HepG2 (cell line): ENCODE measurements at regions not wholly inside any gene's neighbourhood (a gene's known extent, or its start where the extent isn't known, plus 50 kb on each side); places are given as distances from the start of the nearest gene placed in this dataset.

Experiments used
- ATAC-seq: fragments of 200-7000 bp; cut with Tn5 transposase; 3 replicates; pipeline ENCODE4 v1.9.1; 2020; ENCODE audit warnings: mild to moderate bottlenecking, moderate library complexity
- BruUV-seq: library from RNA; stranded (reverse); fragments of 400-500 nt; replicated peaks from 2 replicates; lab custom pipeline; 2021; lab: Mats Ljungman, UMichigan
- CTCF ChIA-PET: fragments of 300-600 bp; formaldehyde crosslinking; extraction: SDS; loops from one replicate; lab custom pipeline; 2021; ENCODE audit warnings: low total read pairs, inconsistent platforms, low intra/inter-chr PET ratio; lab: Yijun Ruan, JAX
- POLR2A ChIA-PET: fragments of 350-600 bp; sonication (Branson Sonifier 250); formaldehyde crosslinking; loops from one replicate; lab custom pipeline; 2020; ENCODE audit warnings: antibody characterized with exemption, inconsistent platforms; lab: Yijun Ruan, JAX
- DNase-seq: peaks from one replicate; pipeline ENCODE4 v3.0.0-alpha.2; 2015; ENCODE audit warnings: low spot score
- FAIRE-seq: peaks from 3 replicates; lab custom pipeline; 2011; peaks lifted over from hg19 to GRCh38; lab: Jason Lieb, UNC
- H2AFZ ChIP-seq: one replicate; pipeline ENCODE4 v1.6.1; 2011; ENCODE audit warnings: low read length, inconsistent platforms
- H3K27ac ChIP-seq: fragments of 300-600 bp; 3 replicates; pipeline ENCODE4 v1.8.0; 2011; ENCODE audit warnings: mixed run types, mild to moderate bottlenecking, mixed read lengths, low read length, inconsistent platforms; ENCODE audit not compliant: insufficient read depth; ENCODE audit errors: extremely low read length
- H3K27me3 ChIP-seq, 2 experiments: fragments of 200-600 bp in 1 of 2; 2 replicates in 1 of 2; 3 replicates in 1 of 2; pipeline versions ENCODE4 v1.6.0 to v1.8.0; 2011; ENCODE audit warnings: low read length in 2 of 2, mild to moderate bottlenecking in 2 of 2, moderate library complexity in 2 of 2, inconsistent platforms in 1 of 2; ENCODE audit not compliant: insufficient read depth in 2 of 2, control insufficient read depth in 1 of 2
- H3K36me3 ChIP-seq, 2 experiments: fragments of 200-600 bp in 1 of 2; replicated peaks in 1 of 2; 2 replicates in 1 of 2; 3 replicates in 1 of 2; pipeline versions ENCODE4 v1.5.1 to v1.8.0; 2011; ENCODE audit warnings: low read length in 2 of 2, inconsistent platforms in 1 of 2; ENCODE audit not compliant: insufficient read depth in 2 of 2, control insufficient read depth in 1 of 2
- H3K4me1 ChIP-seq: 2 replicates; pipeline ENCODE4 v1.5.1; 2012; ENCODE audit warnings: low read length, inconsistent platforms; ENCODE audit not compliant: insufficient read depth
- H3K4me2 ChIP-seq: 2 replicates; pipeline ENCODE4 v1.6.0; 2011; ENCODE audit warnings: low read depth, low read length, inconsistent platforms
- H3K4me3 ChIP-seq, 3 experiments: fragments of 200-600 bp in 1 of 3; sonication (generic), shearing (Covaris generic) in 1 of 3; replicated peaks in 1 of 3; 2 replicates each; pipeline ENCODE4 v1.5.1; 2011 to 2016; ENCODE audit warnings: low read length in 3 of 3, inconsistent platforms in 2 of 3, low read depth in 2 of 3, mild to moderate bottlenecking in 2 of 3, control low read depth in 1 of 3, mixed read lengths in 1 of 3; ENCODE audit not compliant: insufficient read depth in 1 of 3
- H3K79me2 ChIP-seq: one replicate; pipeline ENCODE4 v1.6.1; 2011; ENCODE audit warnings: low read length, inconsistent platforms; ENCODE audit not compliant: insufficient read depth
- H3K9ac ChIP-seq: 2 replicates; pipeline ENCODE4 v1.6.0; 2011; ENCODE audit warnings: mild to moderate bottlenecking, low read depth, low read length, inconsistent platforms; ENCODE audit not compliant: insufficient read depth
- H3K9me3 ChIP-seq: 2 replicates; pipeline ENCODE4 v1.5.1; 2012; ENCODE audit warnings: mild to moderate bottlenecking, low read length
- H4K20me1 ChIP-seq: 2 replicates; pipeline ENCODE4 v1.6.0; 2011; ENCODE audit warnings: inconsistent platforms, mild to moderate bottlenecking, low read length, moderate library complexity; ENCODE audit not compliant: insufficient read depth
- E2F1 ChIP-seq: sonication (generic); formaldehyde crosslinking; IDR thresholded peaks from 2 replicates; pipeline ENCODE4 v1.5.0; 2020; ENCODE audit warnings: missing genetic modification reagents
- HMGXB3 ChIP-seq: sonication (generic); formaldehyde crosslinking; IDR thresholded peaks from 2 replicates; pipeline ENCODE4 v1.4.0; 2020; ENCODE audit warnings: missing genetic modification reagents, borderline replicate concordance
- KLF15 ChIP-seq: sonication (generic); formaldehyde crosslinking; IDR thresholded peaks from 2 replicates; pipeline ENCODE4 v1.8.1; 2023; ENCODE audit warnings: borderline replicate concordance, mild to moderate bottlenecking, inconsistent platforms, missing genetic modification reagents, mixed read lengths
- MLLT10 ChIP-seq: sonication (generic); formaldehyde crosslinking; IDR thresholded peaks from 2 replicates; pipeline ENCODE4 v1.4.0; 2020; ENCODE audit warnings: missing genetic modification reagents
- MTF2 ChIP-seq: sonication (generic); formaldehyde crosslinking; IDR thresholded peaks from 2 replicates; pipeline ENCODE4 v1.5.0; 2020; ENCODE audit warnings: missing genetic modification reagents, borderline replicate concordance
- NCOA5 ChIP-seq: sonication (generic); formaldehyde crosslinking; IDR thresholded peaks from 2 replicates; pipeline ENCODE4 v1.4.0; 2020; ENCODE audit warnings: missing genetic modification reagents
- NONO ChIP-seq, 2 experiments: fragments of 450-650 bp in 1 of 2; sonication (generic) in 1 of 2; formaldehyde crosslinking in 1 of 2; IDR thresholded peaks in 1 of 2; conservative IDR thresholded peaks in 1 of 2; 2 replicates each; pipeline versions ENCODE4 v1.6.1 to v1.8.0; 2017 to 2022; ENCODE audit warnings: mild to moderate bottlenecking in 1 of 2, missing genetic modification reagents in 1 of 2, moderate library complexity in 1 of 2
- RFX1 ChIP-seq: fragments of 450-650 bp; IDR thresholded peaks from 2 replicates; pipeline ENCODE4 v1.6.1; 2017
- SNAI1 ChIP-seq: sonication (generic); formaldehyde crosslinking; IDR thresholded peaks from 2 replicates; pipeline ENCODE4 v1.5.0; 2020; ENCODE audit warnings: mild to moderate bottlenecking, missing genetic modification reagents, borderline replicate concordance
- SSRP1 ChIP-seq: IDR thresholded peaks from 2 replicates; pipeline ENCODE4 v1.6.1; 2016; ENCODE audit warnings: control low read depth
- WIZ ChIP-seq: sonication (generic); formaldehyde crosslinking; IDR thresholded peaks from 2 replicates; pipeline ENCODE4 v1.5.1; 2020; ENCODE audit warnings: mild to moderate bottlenecking, missing genetic modification reagents
- ZBTB43 ChIP-seq: sonication (generic); formaldehyde crosslinking; conservative IDR thresholded peaks from 2 replicates; pipeline ENCODE4 v1.4.0; 2020; ENCODE audit warnings: missing genetic modification reagents
- ZFP82 ChIP-seq: sonication (generic); formaldehyde crosslinking; IDR thresholded peaks from 2 replicates; pipeline ENCODE4 v1.5.1; 2020; ENCODE audit warnings: mild to moderate bottlenecking, missing genetic modification reagents, borderline replicate concordance
- ZMYM2 ChIP-seq: sonication (generic); formaldehyde crosslinking; IDR thresholded peaks from 2 replicates; pipeline ENCODE4 v1.8.0; 2022; ENCODE audit warnings: mild to moderate bottlenecking, missing genetic modification reagents
- ZSCAN5A ChIP-seq: sonication (generic); formaldehyde crosslinking; IDR thresholded peaks from 2 replicates; pipeline ENCODE4 v1.8.0; 2022; ENCODE audit warnings: mild to moderate bottlenecking, missing genetic modification reagents, borderline replicate concordance
- WGBS: methylation state at CpG from one replicate; pipeline ENCODE4 v1.1.6; 2017; ENCODE audit warnings: low lambda C conversion rate; 5-methylcytosine and 5-hydroxymethylcytosine counted together
- in situ Hi-C: cut with HindIII; loops from 2 replicates; pipeline ENCODE4 v1.10.0; 2017; ENCODE audit warnings: low pct_unique_long_range_greater_than_20kb; ENCODE audit not compliant: extremely low pct_ligation_motif_present
- intact Hi-C: fragments of 100-400 bp; cut with micrococcal nuclease; formaldehyde crosslinking; loops from one replicate; pipeline ENCODE4 v1.10.0; 2022; ENCODE audit not compliant: unreplicated experiment

- TF ChIP-seq ZBTB43 (CRISPR knock-in tag) (no peak), E2F1 (no peak), ZSCAN5A (no peak), MLLT10 (CRISPR knock-in tag) (no peak), ZMYM2 (no peak), MTF2 (CRISPR knock-in tag) (no peak), WIZ (CRISPR knock-in tag) (no peak), NONO (IDR thresholded peaks at IDR 0.05) (no peak), NONO (CRISPR knock-in tag; conservative IDR thresholded peaks at IDR 0.05) (no peak), SSRP1 (CRISPR knock-in tag) (no peak), KLF15 (CRISPR knock-in tag) (no peak)
These were observed 447.3 kb downstream of the GRIA2 start (continued) for GRCh38 chr4:157667836-157668235.

GRCh38 chr4:157664726-157665125 is 444.2 kb downstream of the GRIA2 start:
- no peak overlapping the region for H2AFZ ChIP-seq
- in situ Hi-C loops = no loop called here
- FAIRE-seq (no peak), DNase-seq (no peak), ATAC-seq (no peak)
- no peak overlapping the region for H3K4me2 ChIP-seq
- no peak overlapping the region for H3K9ac ChIP-seq
- no peaks in the 10 kb centered on the region for H3K36me3 ChIP-seq
- 5% methylated on average over 3 of the region's 3 CpGs for WGBS
- no peaks in the 10 kb centered on the region for H3K4me1 ChIP-seq
- intact Hi-C loops = no loop called here
- H3K9me3 ChIP-seq = no peaks in the 10 kb centered on the region
- CTCF ChIA-PET = no interaction called here
- no TSS peak for BruUV-seq
- POLR2A ChIA-PET = no interaction called here
- no peak overlapping the region for H3K4me3 ChIP-seq
- no peaks in the 10 kb centered on the region for H4K20me1 ChIP-seq
- H3K79me2 ChIP-seq = no peaks in the 10 kb centered on the region
- no peaks in the 10 kb centered on the region for H3K27me3 ChIP-seq
- no peak overlapping the region for H3K27ac ChIP-seq
- TF ChIP-seq ZFP82 (CRISPR knock-in tag) = no peak
- TF ChIP-seq SNAI1 (CRISPR knock-in tag) = no peak
- TF ChIP-seq NCOA5 (CRISPR knock-in tag) = no peak
- no peak for TF ChIP-seq HMGXB3
- no peak for TF ChIP-seq RFX1
